ENCODE measurements at regions not wholly inside any gene's neighbourhood (a gene's known extent, or its start where the extent isn't known, plus 50 kb on each side); places are given as distances from the start of the nearest gene placed in this dataset.

GRCh38 chr2:107088156-107088555, 202.2 kb upstream of the ST6GAL2 start:
- TF ChIP-seq CTCF (IDR thresholded peaks at IDR 0.05; ENCODE audit: low read depth, low read length), result no peak
- no peak for TF ChIP-seq EZH2phosphoT487 (IDR thresholded peaks at IDR 0.05; ENCODE audit: low read depth)
